ENCODE measurements at regions not wholly inside any gene's neighbourhood (a gene's known extent, or its start where the extent isn't known, plus 50 kb on each side); places are given as distances from the start of the nearest gene placed in this dataset.
"Not testable (repeated sequence)": the region's sequence is repeated elsewhere in the genome, so short reads cannot be mapped to it uniquely, and the experiment has no call there.

DNA sequence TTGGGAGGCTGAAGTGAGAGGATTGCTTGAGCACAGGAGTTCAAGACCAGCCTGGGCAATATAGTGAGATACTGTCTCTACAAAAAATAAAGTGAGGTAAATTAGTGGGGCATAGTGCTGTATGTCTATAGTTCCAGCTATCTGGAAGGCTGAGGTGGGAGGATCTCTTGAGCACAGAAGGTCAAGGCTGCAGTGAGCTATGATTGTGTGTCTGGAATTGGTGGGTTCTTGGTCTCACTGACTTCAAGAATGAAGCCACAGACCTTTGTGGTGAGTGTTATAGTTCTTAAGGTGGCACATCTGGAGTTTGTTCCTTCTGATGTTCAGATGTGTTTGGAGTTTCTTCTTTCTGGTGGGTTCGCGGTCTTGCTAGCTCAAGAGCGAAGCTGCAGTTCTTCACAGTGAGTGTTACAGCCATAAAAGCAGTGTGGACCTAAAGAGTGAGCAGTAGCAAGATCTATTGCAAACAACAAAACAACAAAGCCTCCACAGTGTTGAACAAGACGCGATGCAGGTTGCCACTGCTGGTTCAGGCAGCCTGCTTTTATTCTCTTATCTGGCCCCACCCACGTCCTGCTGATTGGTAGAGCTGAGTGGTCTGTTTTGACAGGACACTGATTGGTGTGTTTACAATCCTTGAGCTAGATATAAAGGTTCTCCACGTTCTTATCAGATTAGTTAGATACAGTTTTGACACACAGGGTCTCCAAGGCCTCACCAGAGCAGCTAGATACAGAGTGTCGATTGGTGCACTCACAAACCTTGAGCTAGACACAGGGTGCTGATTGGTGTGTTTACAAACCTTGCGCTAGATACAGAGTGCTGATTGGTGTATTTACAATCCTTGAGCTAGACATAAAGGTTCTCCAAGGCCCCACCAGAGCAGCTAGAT lies 79.3 kb upstream of the AMZ2 start:
- TF ChIP-seq, protein P1, sequence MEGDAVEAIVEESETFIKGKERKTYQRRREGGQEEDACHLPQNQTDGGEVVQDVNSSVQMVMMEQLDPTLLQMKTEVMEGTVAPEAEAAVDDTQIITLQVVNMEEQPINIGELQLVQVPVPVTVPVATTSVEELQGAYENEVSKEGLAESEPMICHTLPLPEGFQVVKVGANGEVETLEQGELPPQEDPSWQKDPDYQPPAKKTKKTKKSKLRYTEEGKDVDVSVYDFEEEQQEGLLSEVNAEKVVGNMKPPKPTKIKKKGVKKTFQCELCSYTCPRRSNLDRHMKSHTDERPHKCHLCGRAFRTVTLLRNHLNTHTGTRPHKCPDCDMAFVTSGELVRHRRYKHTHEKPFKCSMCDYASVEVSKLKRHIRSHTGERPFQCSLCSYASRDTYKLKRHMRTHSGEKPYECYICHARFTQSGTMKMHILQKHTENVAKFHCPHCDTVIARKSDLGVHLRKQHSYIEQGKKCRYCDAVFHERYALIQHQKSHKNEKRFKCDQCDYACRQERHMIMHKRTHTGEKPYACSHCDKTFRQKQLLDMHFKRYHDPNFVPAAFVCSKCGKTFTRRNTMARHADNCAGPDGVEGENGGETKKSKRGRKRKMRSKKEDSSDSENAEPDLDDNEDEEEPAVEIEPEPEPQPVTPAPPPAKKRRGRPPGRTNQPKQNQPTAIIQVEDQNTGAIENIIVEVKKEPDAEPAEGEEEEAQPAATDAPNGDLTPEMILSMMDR (IDR thresholded peaks at IDR 0.05), result not testable (repeated sequence)
- TF ChIP-seq POLR2A, EP300 (IDR thresholded peaks at IDR 0.05): not testable (repeated sequence)
